GM12878 (cell line): ENCODE measurements at regions not wholly inside any gene's neighbourhood (a gene's known extent, or its start where the extent isn't known, plus 50 kb on each side); places are given as distances from the start of the nearest gene placed in this dataset.

Source experiments
- ATAC-seq: fragments of 200-7000 bp; cut with Tn5 transposase; 3 replicates; pipeline ENCODE4 v1.9.1; 2020; ENCODE audit warnings: mild to moderate bottlenecking, moderate library complexity
- BruUV-seq: library from RNA; stranded (reverse); fragments of 400-500 nt; replicated peaks from 2 replicates; lab custom pipeline; 2021; lab: Mats Ljungman, UMichigan
- CTCF ChIA-PET: fragments of 300-600 bp; sonication (Branson Sonifier 250); formaldehyde crosslinking; extraction: SDS; loops from one replicate; lab custom pipeline; 2021; ENCODE audit warnings: inconsistent platforms; lab: Yijun Ruan, JAX
- POLR2A ChIA-PET: fragments of 350-600 bp; formaldehyde crosslinking; extraction: SDS; loops from one replicate; lab custom pipeline; 2021; ENCODE audit warnings: inconsistent platforms; lab: Charles Lee
- RAD21 ChIA-PET: fragments of 300-600 bp; sonication (Branson Sonifier 250); formaldehyde crosslinking; loops from one replicate; lab custom pipeline; 2023; ENCODE audit warnings: antibody characterized with exemption; ENCODE audit not compliant: unreplicated experiment; lab: Charles Lee
- SMC1A ChIA-PET: fragments of 300-600 bp; sonication (Branson Sonifier 250); formaldehyde crosslinking; loops from one replicate; lab custom pipeline; 2023; ENCODE audit not compliant: unreplicated experiment, uncharacterized antibody; lab: Charles Lee
- DNase-seq: peaks from one replicate; pipeline ENCODE4 v3.0.0-alpha.2; 2011; ENCODE audit warnings: low read depth, low spot score
- FAIRE-seq: peaks from 3 replicates; lab custom pipeline; 2011; peaks lifted over from hg19 to GRCh38; lab: Jason Lieb, UNC
- H2AFZ ChIP-seq: 2 replicates; pipeline ENCODE4 v1.6.0; 2011; ENCODE audit warnings: low read depth, low read length, control low read depth; ENCODE audit not compliant: control insufficient read depth
- H3K27ac ChIP-seq: 2 replicates; pipeline ENCODE4 v1.5.1; 2011; ENCODE audit warnings: control low read depth; ENCODE audit not compliant: control insufficient read depth, insufficient read depth
- H3K27me3 ChIP-seq, 2 experiments: replicated peaks in 1 of 2; 2 replicates each; pipeline versions ENCODE4 v1.6.0 to v1.6.1; 2011; ENCODE audit warnings: low read length in 1 of 2; ENCODE audit not compliant: control insufficient read depth in 2 of 2, insufficient read depth in 2 of 2
- H3K36me3 ChIP-seq, 2 experiments: 2 replicates each; pipeline ENCODE4 v1.5.1; 2011; ENCODE audit warnings: low read length in 1 of 2; ENCODE audit not compliant: control insufficient read depth in 2 of 2, insufficient read depth in 2 of 2
- H3K4me1 ChIP-seq: 2 replicates; pipeline ENCODE4 v1.6.1; 2011; ENCODE audit warnings: mild to moderate bottlenecking, low read length, moderate library complexity, mixed read lengths; ENCODE audit not compliant: control insufficient read depth, insufficient read depth
- H3K4me2 ChIP-seq: 2 replicates; pipeline ENCODE4 v1.6.0; 2011; ENCODE audit warnings: control low read depth; ENCODE audit not compliant: control insufficient read depth, insufficient read depth
- H3K4me3 ChIP-seq: fragments of 200-600 bp; sonication (generic); 2 replicates; pipeline ENCODE4 v1.5.1; 2016
- H3K79me2 ChIP-seq: 2 replicates; pipeline ENCODE4 v1.6.0; 2011; ENCODE audit warnings: low read length; ENCODE audit not compliant: control insufficient read depth, insufficient read depth
- H3K9ac ChIP-seq: 2 replicates; pipeline ENCODE4 v1.8.0; 2011; ENCODE audit warnings: low read length, control low read depth, mixed read lengths; ENCODE audit not compliant: control insufficient read depth, insufficient read depth
- H3K9me3 ChIP-seq: replicated peaks from 3 replicates; pipeline ENCODE4 v1.5.1; 2011; ENCODE audit warnings: mild to moderate bottlenecking, low read length; ENCODE audit not compliant: control insufficient read depth, insufficient read depth
- H4K20me1 ChIP-seq: 2 replicates; pipeline ENCODE4 v1.6.0; 2011; ENCODE audit not compliant: control insufficient read depth, insufficient read depth
- BACH1 ChIP-seq: fragments of 450-650 bp; IDR thresholded peaks from 2 replicates; pipeline ENCODE4 v1.6.1; 2017; ENCODE audit warnings: mild to moderate bottlenecking, borderline replicate concordance
- ESRRA ChIP-seq: IDR thresholded peaks from 2 replicates; pipeline ENCODE4 v1.6.1; 2012; ENCODE audit warnings: mild to moderate bottlenecking, low read length, improper control_type of control experiment
- ETV6 ChIP-seq, 2 experiments: fragments of 450-650 bp in 1 of 2; IDR thresholded peaks in 1 of 2; conservative IDR thresholded peaks in 1 of 2; 2 replicates each; pipeline ENCODE4 v1.6.1; 2014; ENCODE audit warnings: antibody characterized with exemption in 1 of 2, borderline replicate concordance in 1 of 2, low read depth in 1 of 2, mild to moderate bottlenecking in 1 of 2, moderate library complexity in 1 of 2
- IKZF1 ChIP-seq: fragments of 450-650 bp; conservative IDR thresholded peaks from 2 replicates; pipeline ENCODE4 v1.6.1; 2017; ENCODE audit warnings: antibody characterized with exemption, mild to moderate bottlenecking
- NR2F1 ChIP-seq: fragments of 450-650 bp; conservative IDR thresholded peaks from 2 replicates; pipeline ENCODE4 v1.6.1; 2017; ENCODE audit warnings: mild to moderate bottlenecking
- POLR2A ChIP-seq: IDR thresholded peaks from 2 replicates; pipeline ENCODE4 v1.6.1; 2011; ENCODE audit warnings: low read depth, mild to moderate bottlenecking, low read length
- SP1 ChIP-seq: IDR thresholded peaks from one replicate; pipeline ENCODE4 v1.6.1; 2011; ENCODE audit warnings: low read depth, low read length
- TBL1XR1 ChIP-seq: IDR thresholded peaks from 2 replicates; pipeline ENCODE4 v1.6.1; 2012; ENCODE audit warnings: low read depth, low read length, improper control_type of control experiment
- WGBS: methylation state at CpG from one replicate; pipeline ENCODE4 v1.1.6; 2016; ENCODE audit warnings: low lambda C conversion rate; ENCODE audit not compliant: insufficient replicate concordance, insufficient coverage; ENCODE audit errors: missing lambda C conversion rate; 5-methylcytosine and 5-hydroxymethylcytosine counted together
- in situ Hi-C: fragments of 300-500 bp; cut with MboI; formaldehyde crosslinking; loops from 9 replicates; pipeline ENCODE4 v1.14.3; 2018; ENCODE audit warnings: mixed read lengths
- intact Hi-C: fragments of 100-400 bp; cut with micrococcal nuclease; formaldehyde crosslinking; loops from one replicate; pipeline ENCODE4 v1.14.2; 2022; ENCODE audit not compliant: unreplicated experiment
- TF ChIP-seq, protein P1 (sequence below): IDR thresholded peaks from 2 replicates; pipeline ENCODE4 v1.6.1; 2011; ENCODE audit warnings: mild to moderate bottlenecking, low read depth, low read length, moderate library complexity; ENCODE audit not compliant: insufficient replicate concordance
- TF ChIP-seq, protein P2 (sequence below): fragments of 450-650 bp; conservative IDR thresholded peaks from 2 replicates; pipeline ENCODE4 v1.6.1; 2017; ENCODE audit warnings: mild to moderate bottlenecking, moderate library complexity
- TF ChIP-seq, protein P3 (sequence below): IDR thresholded peaks from 2 replicates; pipeline ENCODE4 v1.6.1; 2011; ENCODE audit warnings: low read depth, mild to moderate bottlenecking, low read length, moderate library complexity, borderline replicate concordance; ENCODE audit errors: extremely low read depth

DNA sequence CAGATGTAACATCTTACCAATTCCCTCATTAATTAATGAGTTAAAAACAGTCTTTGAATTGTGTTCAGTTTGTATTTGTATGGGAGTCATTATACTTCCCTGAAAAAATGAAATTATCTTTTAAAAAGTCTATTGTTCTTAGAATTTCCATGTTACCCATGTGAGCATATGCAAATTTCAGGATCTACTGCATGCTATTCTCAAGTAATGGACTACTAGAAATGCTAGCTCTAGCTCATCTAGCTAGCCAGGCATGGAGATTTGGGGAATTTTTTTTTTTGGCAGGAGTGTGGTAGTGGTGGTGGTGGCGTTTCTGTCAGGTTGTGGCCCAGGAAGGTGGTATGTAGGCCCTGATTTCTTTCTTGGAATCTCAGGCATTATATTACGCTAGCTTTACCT lies 218.4 kb downstream of the AEBP2 start:
- Histone ChIP-seq H3K4me1 (no peaks in the 10 kb centered on the region), H3K9me3 (no peaks in the 10 kb centered on the region), H4K20me1 (no peaks in the 10 kb centered on the region), H3K9ac (no peak overlapping the region), H3K79me2 (no peaks in the 10 kb centered on the region), H3K4me2 (no peak overlapping the region), H3K36me3 (no peaks in the 10 kb centered on the region), H3K4me3 (no peak overlapping the region), H3K27ac (no peak overlapping the region), H2AFZ (no peak overlapping the region), H3K27me3 (no peaks in the 10 kb centered on the region)
- intact Hi-C loops (no loop called here), in situ Hi-C loops (no loop called here)
- WGBS = 41% methylated on average over 2 of the region's 2 CpGs
- ChIA-PET CTCF (no interaction called here), RAD21 (no interaction called here), POLR2A (no interaction called here), SMC1A (interaction anchor here (1.2 kb wide), 1 partner anchor 10 kb away, joined by 3 read pairs; no protein-coding TSS in a partner anchor)
- TF ChIP-seq ESRRA (no peak), ETV6 (conservative IDR thresholded peaks at IDR 0.05 in 1 of 2, IDR thresholded peaks at IDR 0.05 in 1 of 2; ENCODE audit: borderline replicate concordance in 1 of 2, low read depth in 1 of 2) (no peak), SP1 (no peak), TBL1XR1 (no peak), BACH1 (no peak), POLR2A (no peak), IKZF1 (no peak), NR2F1 (no peak)
- TF ChIP-seq, protein P1, sequence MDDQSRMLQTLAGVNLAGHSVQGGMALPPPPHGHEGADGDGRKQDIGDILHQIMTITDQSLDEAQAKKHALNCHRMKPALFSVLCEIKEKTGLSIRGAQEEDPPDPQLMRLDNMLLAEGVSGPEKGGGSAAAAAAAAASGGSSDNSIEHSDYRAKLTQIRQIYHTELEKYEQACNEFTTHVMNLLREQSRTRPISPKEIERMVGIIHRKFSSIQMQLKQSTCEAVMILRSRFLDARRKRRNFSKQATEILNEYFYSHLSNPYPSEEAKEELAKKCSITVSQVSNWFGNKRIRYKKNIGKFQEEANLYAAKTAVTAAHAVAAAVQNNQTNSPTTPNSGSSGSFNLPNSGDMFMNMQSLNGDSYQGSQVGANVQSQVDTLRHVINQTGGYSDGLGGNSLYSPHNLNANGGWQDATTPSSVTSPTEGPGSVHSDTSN = no peak
- TF ChIP-seq, protein P2, sequence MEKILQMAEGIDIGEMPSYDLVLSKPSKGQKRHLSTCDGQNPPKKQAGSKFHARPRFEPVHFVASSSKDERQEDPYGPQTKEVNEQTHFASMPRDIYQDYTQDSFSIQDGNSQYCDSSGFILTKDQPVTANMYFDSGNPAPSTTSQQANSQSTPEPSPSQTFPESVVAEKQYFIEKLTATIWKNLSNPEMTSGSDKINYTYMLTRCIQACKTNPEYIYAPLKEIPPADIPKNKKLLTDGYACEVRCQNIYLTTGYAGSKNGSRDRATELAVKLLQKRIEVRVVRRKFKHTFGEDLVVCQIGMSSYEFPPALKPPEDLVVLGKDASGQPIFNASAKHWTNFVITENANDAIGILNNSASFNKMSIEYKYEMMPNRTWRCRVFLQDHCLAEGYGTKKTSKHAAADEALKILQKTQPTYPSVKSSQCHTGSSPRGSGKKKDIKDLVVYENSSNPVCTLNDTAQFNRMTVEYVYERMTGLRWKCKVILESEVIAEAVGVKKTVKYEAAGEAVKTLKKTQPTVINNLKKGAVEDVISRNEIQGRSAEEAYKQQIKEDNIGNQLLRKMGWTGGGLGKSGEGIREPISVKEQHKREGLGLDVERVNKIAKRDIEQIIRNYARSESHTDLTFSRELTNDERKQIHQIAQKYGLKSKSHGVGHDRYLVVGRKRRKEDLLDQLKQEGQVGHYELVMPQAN = no peak
- TF ChIP-seq, protein P3, sequence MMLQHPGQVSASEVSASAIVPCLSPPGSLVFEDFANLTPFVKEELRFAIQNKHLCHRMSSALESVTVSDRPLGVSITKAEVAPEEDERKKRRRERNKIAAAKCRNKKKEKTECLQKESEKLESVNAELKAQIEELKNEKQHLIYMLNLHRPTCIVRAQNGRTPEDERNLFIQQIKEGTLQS = no peak
- ATAC-seq = no peak
- DNase-seq = no peak
- BruUV-seq = no TSS peak
- FAIRE-seq = no peak
